ENCODE measurements at regions not wholly inside any gene's neighbourhood (a gene's known extent, or its start where the extent isn't known, plus 50 kb on each side); places are given as distances from the start of the nearest gene placed in this dataset.

GRCh38 chr11:70744396-70745185 lies 346.3 kb downstream of the CTTN start:
- TF ChIP-seq CTCF (IDR thresholded peaks at IDR 0.05; ENCODE audit: low read depth, low read length) = no peak
- POLR2A ChIA-PET = no interaction called here
- CTCF ChIA-PET = no interaction called here
- no peak for DNase-seq (ENCODE audit: low read depth, low spot score)
- H3K27me3 ChIP-seq (ENCODE audit: control insufficient read depth, insufficient read depth, low read length) = no peaks in the 10 kb centered on the region
- no peak overlapping the region for H3K4me3 ChIP-seq (ENCODE audit: low read depth, low read length)
- no peak overlapping the region for H3K27ac ChIP-seq (ENCODE audit: low read depth, low read length)
- H3K9me3 ChIP-seq (ENCODE audit: control insufficient read depth, insufficient read depth, low read length) = peaks cover 69% of the 10 kb centered on the region

GRCh38 chr11:70745451-70745850 lies 347.1 kb downstream of the CTTN start:
- POLR2A ChIA-PET = no interaction called here
- H3K9me3 ChIP-seq (ENCODE audit: control insufficient read depth, insufficient read depth, low read length) = peaks cover 69% of the 10 kb centered on the region

GRCh38 chr11:70745941-70746340 lies 347.6 kb downstream of the CTTN start:
- CTCF ChIA-PET = no interaction called here
- Histone ChIP-seq H3K27me3 (ENCODE audit: control insufficient read depth, insufficient read depth, low read length) (no peaks in the 10 kb centered on the region), H3K4me3 (ENCODE audit: low read depth, low read length) (no peak overlapping the region), H3K27ac (ENCODE audit: low read depth, low read length) (no peak overlapping the region), H3K9me3 (ENCODE audit: control insufficient read depth, insufficient read depth, low read length) (peaks cover 71% of the 10 kb centered on the region)
- no peak for TF ChIP-seq CTCF (IDR thresholded peaks at IDR 0.05; ENCODE audit: low read depth, low read length)
- POLR2A ChIA-PET = no interaction called here
- no peak for DNase-seq (ENCODE audit: low read depth, low spot score)

More at GRCh38 chr11:70745451-70745850, 347.1 kb downstream of the CTTN start:
- Histone ChIP-seq H3K27me3 (ENCODE audit: control insufficient read depth, insufficient read depth, low read length) (no peaks in the 10 kb centered on the region), H3K4me3 (ENCODE audit: low read depth, low read length) (no peak overlapping the region), H3K27ac (ENCODE audit: low read depth, low read length) (no peak overlapping the region)
- CTCF ChIA-PET = no interaction called here
- no peak for TF ChIP-seq CTCF (IDR thresholded peaks at IDR 0.05; ENCODE audit: low read depth, low read length)
- DNase-seq (ENCODE audit: low read depth, low spot score) = no peak

- CTCF ChIA-PET = no interaction called here
- Histone ChIP-seq H3K27ac (ENCODE audit: low read depth, low read length) (no peak overlapping the region), H3K4me3 (ENCODE audit: low read depth, low read length) (no peak overlapping the region), H3K27me3 (ENCODE audit: control insufficient read depth, insufficient read depth, low read length) (no peaks in the 10 kb centered on the region), H3K9me3 (ENCODE audit: control insufficient read depth, insufficient read depth, low read length) (peaks cover 71% of the 10 kb centered on the region)
- no peak for DNase-seq (ENCODE audit: low read depth, low spot score)
- TF ChIP-seq CTCF (IDR thresholded peaks at IDR 0.05; ENCODE audit: low read depth, low read length) = no peak
- POLR2A ChIA-PET = no interaction called here
These were observed 348.0 kb downstream of the CTTN start for GRCh38 chr11:70746351-70746750.

GRCh38 chr11:70747285-70747684 lies 349.0 kb downstream of the CTTN start:
- ChIA-PET CTCF (no interaction called here), POLR2A (no interaction called here)
- no peak for TF ChIP-seq CTCF (IDR thresholded peaks at IDR 0.05; ENCODE audit: low read depth, low read length)
- H3K27me3 ChIP-seq (ENCODE audit: control insufficient read depth, insufficient read depth, low read length) = no peaks in the 10 kb centered on the region
- peaks cover 73% of the 10 kb centered on the region for H3K9me3 ChIP-seq (ENCODE audit: control insufficient read depth, insufficient read depth, low read length)
- no peak overlapping the region for H3K27ac ChIP-seq (ENCODE audit: low read depth, low read length)
- DNase-seq (ENCODE audit: low read depth, low spot score) = no peak
- no peak overlapping the region for H3K4me3 ChIP-seq (ENCODE audit: low read depth, low read length)

All from AG04450 (cell line).